ENCODE measurements at regions not wholly inside any gene's neighbourhood (a gene's known extent, or its start where the extent isn't known, plus 50 kb on each side); places are given as distances from the start of the nearest gene placed in this dataset.
"Not testable (repeated sequence)": the region's sequence is repeated elsewhere in the genome, so short reads cannot be mapped to it uniquely, and the experiment has no call there.

DNA sequence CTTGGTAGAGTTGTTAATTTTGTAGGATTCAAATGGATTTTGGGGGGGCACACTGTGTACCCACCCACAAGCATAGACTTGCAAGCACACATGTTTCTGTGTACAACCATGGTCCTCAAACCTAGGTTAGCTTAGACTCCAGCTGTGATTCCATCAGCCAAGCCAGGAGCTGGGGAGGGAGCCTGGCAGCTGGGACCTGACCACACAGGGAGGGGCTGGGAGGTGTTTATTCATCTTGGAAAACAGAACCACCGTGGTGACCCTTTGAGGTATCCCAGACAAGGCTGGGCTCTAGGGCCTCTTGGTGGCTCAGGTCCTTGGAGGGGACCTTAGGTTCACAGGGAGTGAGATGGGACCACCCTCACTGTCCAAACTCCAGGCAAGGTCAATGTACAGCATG lies 410.3 kb downstream of the NEBL start:
- no peaks in the 10 kb centered on the region for H3K36me3 ChIP-seq (ENCODE audit: control insufficient read depth in 3 of 3, insufficient read depth in 3 of 3, low read length in 3 of 3)
- no peaks in the 10 kb centered on the region for H3K9me3 ChIP-seq (ENCODE audit: control insufficient read depth in 3 of 3, low read length in 3 of 3)
- no peaks in the 10 kb centered on the region for H3K4me1 ChIP-seq (ENCODE audit: control insufficient read depth in 3 of 3, insufficient read depth in 3 of 3, low read length in 3 of 3)
- H3K27ac ChIP-seq (ENCODE audit: low read depth, low read length), result no peak overlapping the region
- no peaks in the 10 kb centered on the region for H3K27me3 ChIP-seq (ENCODE audit: control insufficient read depth in 3 of 3, insufficient read depth in 3 of 3, low read length in 3 of 3)
- H3K4me3 ChIP-seq (ENCODE audit: low read length in 3 of 3), result no peak overlapping the region
- H3K9ac ChIP-seq (ENCODE audit: low read depth in 1 of 3, low read length in 3 of 3), result no peak overlapping the region

DNA sequence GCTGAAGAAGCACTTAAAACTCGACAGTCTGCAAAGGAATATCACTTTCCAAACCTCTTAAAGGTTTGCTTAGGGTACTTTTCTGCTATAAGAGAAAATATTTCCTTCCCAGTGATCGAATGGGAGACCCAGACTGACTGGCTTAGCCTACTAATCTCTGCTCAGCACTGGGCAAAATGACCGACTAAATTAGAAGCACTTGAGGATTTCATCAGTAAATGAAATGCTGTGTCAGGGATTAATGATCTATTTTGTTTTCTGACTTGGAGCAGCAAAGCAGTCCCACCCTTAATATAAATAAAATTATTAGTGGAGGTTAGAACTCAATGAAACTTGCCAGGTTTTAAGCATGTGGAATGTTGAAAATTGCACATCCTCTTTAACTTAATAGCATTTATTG lies 411.6 kb downstream of the NEBL start:
- Histone ChIP-seq H3K27me3 (ENCODE audit: control insufficient read depth in 3 of 3, insufficient read depth in 3 of 3, low read length in 3 of 3) (no peaks in the 10 kb centered on the region), H3K4me3 (ENCODE audit: low read length in 3 of 3) (no peak overlapping the region), H3K36me3 (ENCODE audit: control insufficient read depth in 3 of 3, insufficient read depth in 3 of 3, low read length in 3 of 3) (no peaks in the 10 kb centered on the region), H3K9ac (ENCODE audit: low read depth in 1 of 3, low read length in 3 of 3) (no peak overlapping the region), H3K9me3 (ENCODE audit: control insufficient read depth in 3 of 3, low read length in 3 of 3) (no peaks in the 10 kb centered on the region), H3K4me1 (ENCODE audit: control insufficient read depth in 3 of 3, insufficient read depth in 3 of 3, low read length in 3 of 3) (no peaks in the 10 kb centered on the region), H3K27ac (ENCODE audit: low read depth, low read length) (no peak overlapping the region)

DNA sequence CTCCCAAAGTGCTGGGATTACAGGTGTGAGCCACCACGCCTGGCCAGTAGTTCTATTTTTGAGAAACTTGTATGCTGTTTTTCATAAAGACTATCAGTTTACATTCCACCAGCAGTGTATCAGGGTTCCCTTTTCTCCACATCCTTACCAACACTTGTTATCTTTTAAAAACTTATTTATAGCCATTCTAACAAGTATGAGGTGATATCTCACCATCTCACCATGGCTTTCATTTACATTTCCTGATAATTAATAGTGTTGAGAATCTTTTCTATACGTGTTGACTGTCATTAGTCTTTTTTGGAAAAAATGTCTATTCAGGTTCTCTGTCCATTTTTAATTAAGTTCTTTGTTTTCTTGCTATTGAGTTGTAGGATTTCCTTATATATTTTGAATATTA lies 416.1 kb downstream of the NEBL start:
- Histone ChIP-seq H3K27ac (ENCODE audit: low read depth, low read length) (no peak overlapping the region), H3K9ac (ENCODE audit: low read depth in 1 of 3, low read length in 3 of 3) (no peak overlapping the region), H3K27me3 (ENCODE audit: control insufficient read depth in 3 of 3, insufficient read depth in 3 of 3, low read length in 3 of 3) (no peaks in the 10 kb centered on the region)

DNA sequence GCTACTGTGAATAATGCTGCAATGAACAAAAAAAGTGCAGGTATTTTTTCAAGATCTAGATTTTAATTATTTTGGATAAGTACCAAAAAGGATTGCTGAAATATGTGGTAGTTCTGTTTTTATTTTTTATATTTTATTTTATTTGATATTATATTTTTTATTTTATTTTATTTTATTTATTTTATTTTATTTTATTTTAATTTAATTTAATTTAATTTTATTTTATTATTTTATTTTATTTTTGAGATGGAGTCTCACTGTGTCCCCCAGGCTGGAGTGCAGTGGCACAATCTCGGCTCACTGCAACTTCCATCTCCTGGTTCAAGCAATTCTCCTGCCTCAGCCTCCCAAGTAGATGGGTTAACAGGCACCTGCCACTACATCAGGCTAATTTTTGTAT lies 416.5 kb downstream of the NEBL start:
- not testable (repeated sequence) for H3K27me3 ChIP-seq (ENCODE audit: control insufficient read depth in 3 of 3, insufficient read depth in 3 of 3, low read length in 3 of 3); H3K9me3 ChIP-seq (ENCODE audit: control insufficient read depth in 3 of 3, low read length in 3 of 3); H3K4me1 ChIP-seq (ENCODE audit: control insufficient read depth in 3 of 3, insufficient read depth in 3 of 3, low read length in 3 of 3); H3K36me3 ChIP-seq (ENCODE audit: control insufficient read depth in 3 of 3, insufficient read depth in 3 of 3, low read length in 3 of 3); H3K9ac ChIP-seq (ENCODE audit: low read depth in 1 of 3, low read length in 3 of 3); H3K4me3 ChIP-seq (ENCODE audit: low read length in 3 of 3); H3K27ac ChIP-seq (ENCODE audit: low read depth, low read length)

More for the DNA sequence above, 416.1 kb downstream of the NEBL start:
- H3K36me3 ChIP-seq (ENCODE audit: control insufficient read depth in 3 of 3, insufficient read depth in 3 of 3, low read length in 3 of 3), result no peaks in the 10 kb centered on the region
- H3K4me3 ChIP-seq (ENCODE audit: low read length in 3 of 3), result no peak overlapping the region
- H3K4me1 ChIP-seq (ENCODE audit: control insufficient read depth in 3 of 3, insufficient read depth in 3 of 3, low read length in 3 of 3), result no peaks in the 10 kb centered on the region
- no peaks in the 10 kb centered on the region for H3K9me3 ChIP-seq (ENCODE audit: control insufficient read depth in 3 of 3, low read length in 3 of 3)

DNA sequence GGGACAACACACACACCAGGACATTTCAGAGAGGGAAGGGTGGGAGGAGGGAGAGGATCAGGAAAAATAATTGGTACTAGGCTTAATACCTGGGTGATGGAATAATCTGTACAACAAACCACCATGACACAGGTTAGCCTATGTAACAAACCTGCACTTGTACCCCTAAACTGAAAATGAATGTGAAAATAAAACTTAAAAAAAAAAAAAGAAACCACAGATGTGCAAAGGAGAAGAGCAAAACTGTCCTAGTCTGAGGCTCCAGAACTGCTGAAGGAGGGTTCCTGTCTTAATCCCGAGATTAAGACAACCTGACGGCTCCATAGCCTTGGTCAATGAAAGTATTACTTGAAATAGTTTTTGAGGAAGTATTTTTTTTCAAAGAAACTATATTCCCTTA lies 423.0 kb downstream of the NEBL start:
- H3K9ac ChIP-seq (ENCODE audit: low read depth in 1 of 3, low read length in 3 of 3), result no peak overlapping the region
- no peaks in the 10 kb centered on the region for H3K9me3 ChIP-seq (ENCODE audit: control insufficient read depth in 3 of 3, low read length in 3 of 3)
- no peak overlapping the region for H3K4me3 ChIP-seq (ENCODE audit: low read length in 3 of 3)
- no peak overlapping the region for H3K27ac ChIP-seq (ENCODE audit: low read depth, low read length)
- H3K27me3 ChIP-seq (ENCODE audit: control insufficient read depth in 3 of 3, insufficient read depth in 3 of 3, low read length in 3 of 3), result no peaks in the 10 kb centered on the region
- H3K4me1 ChIP-seq (ENCODE audit: control insufficient read depth in 3 of 3, insufficient read depth in 3 of 3, low read length in 3 of 3), result no peaks in the 10 kb centered on the region
- H3K36me3 ChIP-seq (ENCODE audit: control insufficient read depth in 3 of 3, insufficient read depth in 3 of 3, low read length in 3 of 3), result no peaks in the 10 kb centered on the region

DNA sequence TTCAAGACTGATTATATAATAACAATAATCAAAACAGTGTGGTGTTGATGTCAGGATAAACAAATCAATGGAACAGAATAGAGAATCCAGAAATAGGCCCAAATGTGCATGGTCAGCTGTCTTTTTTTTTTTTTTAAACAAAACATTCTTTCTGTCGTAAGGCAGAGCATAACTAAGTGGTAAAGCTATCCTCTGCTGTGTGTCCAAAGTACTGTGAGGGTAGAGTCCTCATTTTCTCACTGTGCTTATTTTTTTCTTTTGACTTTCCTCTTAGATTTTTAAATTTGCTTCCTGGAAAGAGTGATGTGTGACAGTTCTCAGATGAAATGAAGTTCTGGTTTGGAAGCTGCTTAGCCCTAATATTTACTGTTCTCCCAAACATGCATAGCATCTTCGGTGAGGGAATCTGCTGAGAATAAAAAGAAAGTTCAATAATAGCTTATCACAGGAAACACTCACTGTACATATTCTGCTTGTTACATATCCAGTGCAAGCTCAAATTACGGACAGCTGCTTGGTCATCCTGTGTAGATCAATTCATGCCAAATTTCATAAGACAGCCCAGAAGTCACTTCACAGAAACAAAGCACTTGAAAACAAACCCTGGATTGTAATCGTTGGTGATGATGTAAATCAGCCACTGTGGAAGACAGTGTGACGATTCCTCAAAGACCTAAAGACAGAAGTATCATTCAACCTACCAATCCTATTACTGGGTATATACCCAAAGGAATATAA lies 423.9 kb downstream of the NEBL start:
- Histone ChIP-seq H3K4me1 (ENCODE audit: control insufficient read depth in 3 of 3, insufficient read depth in 3 of 3, low read length in 3 of 3) (no peaks in the 10 kb centered on the region), H3K27ac (ENCODE audit: low read depth, low read length) (no peak overlapping the region), H3K9ac (ENCODE audit: low read depth in 1 of 3, low read length in 3 of 3) (no peak overlapping the region), H3K27me3 (ENCODE audit: control insufficient read depth in 3 of 3, insufficient read depth in 3 of 3, low read length in 3 of 3) (no peaks in the 10 kb centered on the region), H3K9me3 (ENCODE audit: control insufficient read depth in 3 of 3, low read length in 3 of 3) (no peaks in the 10 kb centered on the region), H3K4me3 (ENCODE audit: low read length in 3 of 3) (no peak overlapping the region), H3K36me3 (ENCODE audit: control insufficient read depth in 3 of 3, insufficient read depth in 3 of 3, low read length in 3 of 3) (no peaks in the 10 kb centered on the region)

DNA sequence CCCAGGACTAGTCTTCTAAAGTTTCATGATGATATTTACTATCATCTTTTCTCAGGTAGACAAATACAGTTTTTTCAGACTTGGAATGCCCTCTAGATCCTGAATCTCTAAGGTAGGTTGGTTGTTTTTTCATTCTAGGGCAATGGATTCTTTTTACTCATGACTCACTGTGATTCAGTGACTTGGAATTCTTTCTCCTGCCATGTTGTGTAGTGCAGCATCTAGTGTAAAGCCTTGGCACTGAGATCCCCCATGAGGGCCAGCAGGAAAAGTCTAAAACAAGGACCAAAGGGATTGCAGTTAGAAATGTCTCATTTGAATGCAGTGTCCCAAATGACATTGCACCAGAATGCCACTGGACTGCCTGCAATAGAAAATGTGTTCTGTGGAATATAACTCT lies 430.4 kb downstream of the NEBL start:
- H3K27me3 ChIP-seq (ENCODE audit: control insufficient read depth in 3 of 3, insufficient read depth in 3 of 3, low read length in 3 of 3), result no peaks in the 10 kb centered on the region
- no peak overlapping the region for H3K9ac ChIP-seq (ENCODE audit: low read depth in 1 of 3, low read length in 3 of 3)
- no peaks in the 10 kb centered on the region for H3K4me1 ChIP-seq (ENCODE audit: control insufficient read depth in 3 of 3, insufficient read depth in 3 of 3, low read length in 3 of 3)
- H3K36me3 ChIP-seq (ENCODE audit: control insufficient read depth in 3 of 3, insufficient read depth in 3 of 3, low read length in 3 of 3), result no peaks in the 10 kb centered on the region
- no peaks in the 10 kb centered on the region for H3K9me3 ChIP-seq (ENCODE audit: control insufficient read depth in 3 of 3, low read length in 3 of 3)
- H3K4me3 ChIP-seq (ENCODE audit: low read length in 3 of 3), result no peak overlapping the region
- no peak overlapping the region for H3K27ac ChIP-seq (ENCODE audit: low read depth, low read length)

DNA sequence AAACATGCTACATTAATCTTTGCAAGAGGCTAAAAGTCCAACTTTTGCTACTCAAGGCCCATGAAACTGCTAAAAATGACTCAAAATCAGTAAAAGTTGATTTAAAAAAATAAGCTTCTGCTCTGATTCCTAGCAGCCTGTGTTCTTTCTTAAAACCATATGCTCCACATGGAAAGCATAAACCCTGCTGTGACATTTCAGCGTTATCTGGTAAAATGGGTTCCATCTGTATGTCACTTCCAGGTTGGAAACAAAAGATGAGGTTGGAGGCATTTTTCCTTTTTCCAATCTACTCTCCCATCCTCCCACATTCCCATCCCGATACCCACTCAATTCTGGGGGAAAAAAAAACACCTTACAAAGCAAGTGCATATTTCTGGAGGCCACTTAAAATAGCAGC lies 439.5 kb downstream of the NEBL start:
- no peaks in the 10 kb centered on the region for H3K36me3 ChIP-seq (ENCODE audit: control insufficient read depth in 3 of 3, insufficient read depth in 3 of 3, low read length in 3 of 3)

DNA sequence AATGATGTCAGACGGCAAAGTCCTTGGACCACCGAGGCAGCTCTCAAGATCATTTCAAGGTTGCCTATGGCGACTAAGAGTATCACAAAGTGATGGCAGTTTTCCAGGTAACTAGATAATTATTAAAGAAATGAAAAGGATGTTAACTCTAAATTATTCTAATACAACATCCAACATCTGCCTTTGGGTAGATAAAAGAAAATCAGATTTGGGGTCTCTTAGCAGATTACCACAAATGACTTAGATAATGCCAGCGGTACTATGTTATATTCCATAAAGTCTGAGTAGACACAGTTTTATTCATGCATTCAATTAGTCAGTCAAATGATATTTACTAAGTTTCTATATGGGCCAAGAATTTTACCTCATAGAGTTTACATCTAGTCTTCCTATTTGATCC lies 441.3 kb downstream of the NEBL start:
- no peaks in the 10 kb centered on the region for H3K4me1 ChIP-seq (ENCODE audit: control insufficient read depth in 3 of 3, insufficient read depth in 3 of 3, low read length in 3 of 3)
- H3K4me3 ChIP-seq (ENCODE audit: low read length in 3 of 3), result no peak overlapping the region
- H3K27ac ChIP-seq (ENCODE audit: low read depth, low read length), result no peak overlapping the region
- no peak overlapping the region for H3K9ac ChIP-seq (ENCODE audit: low read depth in 1 of 3, low read length in 3 of 3)
- H3K9me3 ChIP-seq (ENCODE audit: control insufficient read depth in 3 of 3, low read length in 3 of 3), result no peaks in the 10 kb centered on the region
- H3K36me3 ChIP-seq (ENCODE audit: control insufficient read depth in 3 of 3, insufficient read depth in 3 of 3, low read length in 3 of 3), result no peaks in the 10 kb centered on the region
- no peaks in the 10 kb centered on the region for H3K27me3 ChIP-seq (ENCODE audit: control insufficient read depth in 3 of 3, insufficient read depth in 3 of 3, low read length in 3 of 3)

More for the DNA sequence above, 439.5 kb downstream of the NEBL start:
- H3K4me1 ChIP-seq (ENCODE audit: control insufficient read depth in 3 of 3, insufficient read depth in 3 of 3, low read length in 3 of 3), result no peaks in the 10 kb centered on the region
- no peaks in the 10 kb centered on the region for H3K9me3 ChIP-seq (ENCODE audit: control insufficient read depth in 3 of 3, low read length in 3 of 3)
- no peak overlapping the region for H3K9ac ChIP-seq (ENCODE audit: low read depth in 1 of 3, low read length in 3 of 3)
- no peak overlapping the region for H3K4me3 ChIP-seq (ENCODE audit: low read length in 3 of 3)
- H3K27ac ChIP-seq (ENCODE audit: low read depth, low read length), result no peak overlapping the region
- H3K27me3 ChIP-seq (ENCODE audit: control insufficient read depth in 3 of 3, insufficient read depth in 3 of 3, low read length in 3 of 3), result no peaks in the 10 kb centered on the region

DNA sequence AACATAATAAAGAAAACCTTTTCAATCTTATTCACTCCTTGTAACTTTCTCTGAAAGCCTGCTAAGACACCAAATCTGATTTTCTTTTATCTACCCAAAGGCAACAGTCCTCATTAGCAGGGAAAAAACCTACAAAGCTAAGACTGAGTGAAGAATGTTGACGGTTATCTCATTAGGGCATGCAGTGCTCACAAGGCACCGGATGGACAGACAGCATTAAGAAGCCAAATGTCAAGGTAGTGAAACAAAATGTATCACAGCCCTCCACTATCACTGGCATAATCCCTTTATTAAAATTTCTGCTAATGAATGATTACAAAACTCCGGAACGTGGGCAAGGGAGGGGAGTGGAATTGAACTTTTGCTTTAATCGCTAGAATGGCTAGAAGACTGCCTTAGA lies 442.8 kb downstream of the NEBL start:
- no peak overlapping the region for H3K9ac ChIP-seq (ENCODE audit: low read depth in 1 of 3, low read length in 3 of 3)
- no peaks in the 10 kb centered on the region for H3K36me3 ChIP-seq (ENCODE audit: control insufficient read depth in 3 of 3, insufficient read depth in 3 of 3, low read length in 3 of 3)
- no peaks in the 10 kb centered on the region for H3K4me1 ChIP-seq (ENCODE audit: control insufficient read depth in 3 of 3, insufficient read depth in 3 of 3, low read length in 3 of 3)
- H3K27me3 ChIP-seq (ENCODE audit: control insufficient read depth in 3 of 3, insufficient read depth in 3 of 3, low read length in 3 of 3), result no peaks in the 10 kb centered on the region
- H3K27ac ChIP-seq (ENCODE audit: low read depth, low read length), result no peak overlapping the region
- no peak overlapping the region for H3K4me3 ChIP-seq (ENCODE audit: low read length in 3 of 3)
- H3K9me3 ChIP-seq (ENCODE audit: control insufficient read depth in 3 of 3, low read length in 3 of 3), result no peaks in the 10 kb centered on the region
